ENCODE measurements at regions not wholly inside any gene's neighbourhood (a gene's known extent, or its start where the extent isn't known, plus 50 kb on each side); places are given as distances from the start of the nearest gene placed in this dataset.
A peak's percentile ranks its signal among the peaks of the same experiment; 100 is the strongest.

DNA sequence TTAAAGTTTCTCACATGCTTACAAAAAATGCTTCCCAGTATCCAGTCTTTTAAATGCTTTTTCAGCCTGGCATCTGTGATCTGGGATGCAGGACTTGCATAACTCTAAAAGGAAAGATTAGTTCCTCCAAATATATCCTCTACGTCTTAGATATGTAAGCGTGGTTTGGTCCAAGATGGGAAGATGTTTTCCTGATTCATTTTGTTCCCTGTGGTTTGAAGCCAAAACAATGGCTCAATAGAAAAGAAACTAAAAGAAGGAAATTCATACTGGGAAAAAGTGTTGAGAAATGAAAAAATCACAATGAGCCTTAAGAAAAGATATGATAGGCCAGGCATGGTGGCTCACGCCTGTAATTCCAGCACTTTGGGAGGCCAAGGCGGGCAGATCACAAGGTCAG is 1002.8 kb downstream of the NAALADL2 start:
- BruUV-seq (replicated peaks), result no TSS peak
- Histone ChIP-seq H3K4me1 (ENCODE audit: insufficient read depth, low read length, poor library complexity, severe bottlenecking) (no peaks in the 10 kb centered on the region), H3K4me3 (ENCODE audit: low read depth, low read length, poor library complexity, severe bottlenecking) (no peak overlapping the region), H3K9me3 (ENCODE audit: low read depth, low read length, poor library complexity, severe bottlenecking) (no peaks in the 10 kb centered on the region), H3K27ac (ENCODE audit: low read depth, low read length, poor library complexity, severe bottlenecking) (no peak overlapping the region), H3K36me3 (ENCODE audit: insufficient read depth, low read length, poor library complexity, severe bottlenecking) (no peaks in the 10 kb centered on the region), H3K27me3 (replicated peaks; ENCODE audit: insufficient read depth, low read depth, low read length, poor library complexity) (no peaks in the 10 kb centered on the region)
- intact Hi-C loops (cut with micrococcal nuclease; ENCODE audit: unreplicated experiment), result no loop called here
- no peak for DNase-seq (ENCODE audit: low spot score)
- TF ChIP-seq EZH2 (IDR thresholded peaks at IDR 0.05; ENCODE audit: borderline replicate concordance, low read depth, low read length, poor library complexity, severe bottlenecking), result no peak
- TF ChIP-seq, protein P1, sequence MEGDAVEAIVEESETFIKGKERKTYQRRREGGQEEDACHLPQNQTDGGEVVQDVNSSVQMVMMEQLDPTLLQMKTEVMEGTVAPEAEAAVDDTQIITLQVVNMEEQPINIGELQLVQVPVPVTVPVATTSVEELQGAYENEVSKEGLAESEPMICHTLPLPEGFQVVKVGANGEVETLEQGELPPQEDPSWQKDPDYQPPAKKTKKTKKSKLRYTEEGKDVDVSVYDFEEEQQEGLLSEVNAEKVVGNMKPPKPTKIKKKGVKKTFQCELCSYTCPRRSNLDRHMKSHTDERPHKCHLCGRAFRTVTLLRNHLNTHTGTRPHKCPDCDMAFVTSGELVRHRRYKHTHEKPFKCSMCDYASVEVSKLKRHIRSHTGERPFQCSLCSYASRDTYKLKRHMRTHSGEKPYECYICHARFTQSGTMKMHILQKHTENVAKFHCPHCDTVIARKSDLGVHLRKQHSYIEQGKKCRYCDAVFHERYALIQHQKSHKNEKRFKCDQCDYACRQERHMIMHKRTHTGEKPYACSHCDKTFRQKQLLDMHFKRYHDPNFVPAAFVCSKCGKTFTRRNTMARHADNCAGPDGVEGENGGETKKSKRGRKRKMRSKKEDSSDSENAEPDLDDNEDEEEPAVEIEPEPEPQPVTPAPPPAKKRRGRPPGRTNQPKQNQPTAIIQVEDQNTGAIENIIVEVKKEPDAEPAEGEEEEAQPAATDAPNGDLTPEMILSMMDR (conservative IDR thresholded peaks at IDR 0.05; ENCODE audit: low read depth, low read length), result no peak
- ChIA-PET CTCF (no interaction called here), POLR2A (ENCODE audit: low non-redundant PET) (no interaction called here)

Small RNA genes lying in the stretch of these regions (microRNA-seq; reads per million reads assigned to microRNA genes)
- gene MIR7977, result 7.6 reads per million, percentile 23 among the genes with 10 or more reads in this experiment
